DOHH2 (cell line): ENCODE measurements at regions not wholly inside any gene's neighbourhood (a gene's known extent, or its start where the extent isn't known, plus 50 kb on each side); places are given as distances from the start of the nearest gene placed in this dataset.
A peak's percentile ranks its signal among the peaks of the same experiment; 100 is the strongest.

Source experiments
- H3F3A ChIP-seq: fragments of 200-600 bp; sonication (generic), shearing (Covaris generic); 2 replicates; pipeline ENCODE4 v1.6.0; 2016; ENCODE audit warnings: antibody characterized with exemption, mild to moderate bottlenecking; ENCODE audit not compliant: control insufficient read depth, insufficient read depth
- H3K27ac ChIP-seq: fragments of 200-600 bp; sonication (generic); 2 replicates; pipeline ENCODE4 v1.5.1; 2014; ENCODE audit warnings: low read depth, mild to moderate bottlenecking, low read length, moderate library complexity
- H3K27me3 ChIP-seq: fragments of 200-600 bp; sonication (generic); 2 replicates; pipeline ENCODE4 v1.6.1; 2014; ENCODE audit warnings: mild to moderate bottlenecking, low read length, mixed read lengths; ENCODE audit not compliant: control insufficient read depth
- H3K36me3 ChIP-seq: fragments of 200-600 bp; sonication (generic); 2 replicates; pipeline ENCODE4 v1.6.1; 2014; ENCODE audit warnings: mild to moderate bottlenecking, low read length, moderate library complexity, mixed read lengths; ENCODE audit not compliant: control insufficient read depth
- H3K4me1 ChIP-seq: fragments of 200-600 bp; sonication (generic); 2 replicates; pipeline ENCODE4 v1.6.1; 2014; ENCODE audit warnings: mild to moderate bottlenecking, low read length, mixed read lengths; ENCODE audit not compliant: control insufficient read depth
- H3K4me2 ChIP-seq: fragments of 200-600 bp; sonication (generic); 2 replicates; pipeline ENCODE4 v1.6.0; 2014; ENCODE audit warnings: mild to moderate bottlenecking, low read length, moderate library complexity
- H3K4me3 ChIP-seq: fragments of 200-600 bp; sonication (generic); 2 replicates; pipeline ENCODE4 v1.5.1; 2014; ENCODE audit warnings: mild to moderate bottlenecking, low read length, mixed read lengths
- H3K79me2 ChIP-seq: fragments of 200-600 bp; sonication (generic); 2 replicates; pipeline ENCODE4 v1.6.1; 2014; ENCODE audit warnings: mild to moderate bottlenecking, low read length, mixed read lengths; ENCODE audit not compliant: control insufficient read depth
- H3K9me2 ChIP-seq: fragments of 200-600 bp; sonication (generic); replicated peaks from 2 replicates; pipeline ENCODE4 v1.6.1; 2014; ENCODE audit warnings: mild to moderate bottlenecking, low read length, mixed read lengths; ENCODE audit not compliant: control insufficient read depth
- H3K9me3 ChIP-seq: fragments of 200-600 bp; sonication (generic); 2 replicates; pipeline ENCODE4 v1.6.1; 2014; ENCODE audit warnings: antibody characterized with exemption, low read length, mixed read lengths; ENCODE audit not compliant: control insufficient read depth, insufficient read depth
- H4K20me1 ChIP-seq: fragments of 200-600 bp; sonication (generic); 2 replicates; pipeline ENCODE4 v1.6.0; 2014; ENCODE audit warnings: low read depth, mild to moderate bottlenecking, antibody characterized with exemption, low read length, moderate library complexity; ENCODE audit not compliant: control insufficient read depth, insufficient read depth
- EZH2phosphoT487 ChIP-seq: fragments of 200-600 bp; sonication (generic); IDR thresholded peaks from 2 replicates; pipeline ENCODE4 v1.6.1; 2017; ENCODE audit warnings: borderline replicate concordance, mild to moderate bottlenecking, antibody characterized with exemption, low read length, moderate library complexity, mixed read lengths
- TF ChIP-seq, protein P1 (sequence below): fragments of 200-600 bp; sonication (generic); IDR thresholded peaks from one replicate; pipeline ENCODE4 v1.5.1; 2014; ENCODE audit warnings: antibody characterized with exemption, mild to moderate bottlenecking, low read depth, low read length; ENCODE audit not compliant: poor library complexity, severe bottlenecking

DNA sequence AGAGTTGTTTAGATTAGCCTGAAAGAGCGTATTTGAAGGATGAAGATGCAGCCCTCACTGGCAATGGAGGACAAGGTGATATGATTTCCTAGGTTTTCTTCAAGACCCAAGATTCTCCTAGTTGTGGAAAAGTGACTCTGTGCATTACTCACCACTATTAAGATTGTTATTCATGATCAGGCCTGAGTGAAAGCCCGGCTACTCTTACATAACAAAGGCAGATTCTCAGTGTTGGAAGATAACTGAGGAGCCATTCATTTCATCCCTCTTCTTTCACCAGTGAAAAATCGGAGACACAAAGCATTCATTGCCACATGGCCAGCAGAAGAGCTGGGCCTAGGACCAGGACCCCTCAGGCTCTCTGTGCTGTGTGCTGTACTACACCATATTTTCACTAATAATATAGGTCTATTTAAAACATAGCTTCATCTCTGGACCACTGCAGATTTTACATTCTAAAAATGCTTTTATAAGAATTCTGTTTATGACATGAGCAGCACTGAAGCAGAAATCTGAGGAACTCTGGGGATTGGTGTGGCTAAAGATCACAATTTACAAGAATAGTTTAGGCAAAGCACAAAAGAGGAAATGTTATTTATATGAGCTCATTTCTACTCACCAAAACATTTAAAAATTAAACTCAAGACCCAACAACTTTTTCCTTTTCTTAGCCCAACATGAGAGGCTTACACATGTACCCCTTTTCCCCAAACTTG lies 181.9 kb upstream of the CCN2 start:
- peak overlapping the region; percentile 77 for H3K27ac ChIP-seq
- no peak for TF ChIP-seq EZH2phosphoT487
- TF ChIP-seq, protein P1, sequence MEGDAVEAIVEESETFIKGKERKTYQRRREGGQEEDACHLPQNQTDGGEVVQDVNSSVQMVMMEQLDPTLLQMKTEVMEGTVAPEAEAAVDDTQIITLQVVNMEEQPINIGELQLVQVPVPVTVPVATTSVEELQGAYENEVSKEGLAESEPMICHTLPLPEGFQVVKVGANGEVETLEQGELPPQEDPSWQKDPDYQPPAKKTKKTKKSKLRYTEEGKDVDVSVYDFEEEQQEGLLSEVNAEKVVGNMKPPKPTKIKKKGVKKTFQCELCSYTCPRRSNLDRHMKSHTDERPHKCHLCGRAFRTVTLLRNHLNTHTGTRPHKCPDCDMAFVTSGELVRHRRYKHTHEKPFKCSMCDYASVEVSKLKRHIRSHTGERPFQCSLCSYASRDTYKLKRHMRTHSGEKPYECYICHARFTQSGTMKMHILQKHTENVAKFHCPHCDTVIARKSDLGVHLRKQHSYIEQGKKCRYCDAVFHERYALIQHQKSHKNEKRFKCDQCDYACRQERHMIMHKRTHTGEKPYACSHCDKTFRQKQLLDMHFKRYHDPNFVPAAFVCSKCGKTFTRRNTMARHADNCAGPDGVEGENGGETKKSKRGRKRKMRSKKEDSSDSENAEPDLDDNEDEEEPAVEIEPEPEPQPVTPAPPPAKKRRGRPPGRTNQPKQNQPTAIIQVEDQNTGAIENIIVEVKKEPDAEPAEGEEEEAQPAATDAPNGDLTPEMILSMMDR, result no peak
- peak overlapping the region; percentile 43 for H3K4me2 ChIP-seq

DNA sequence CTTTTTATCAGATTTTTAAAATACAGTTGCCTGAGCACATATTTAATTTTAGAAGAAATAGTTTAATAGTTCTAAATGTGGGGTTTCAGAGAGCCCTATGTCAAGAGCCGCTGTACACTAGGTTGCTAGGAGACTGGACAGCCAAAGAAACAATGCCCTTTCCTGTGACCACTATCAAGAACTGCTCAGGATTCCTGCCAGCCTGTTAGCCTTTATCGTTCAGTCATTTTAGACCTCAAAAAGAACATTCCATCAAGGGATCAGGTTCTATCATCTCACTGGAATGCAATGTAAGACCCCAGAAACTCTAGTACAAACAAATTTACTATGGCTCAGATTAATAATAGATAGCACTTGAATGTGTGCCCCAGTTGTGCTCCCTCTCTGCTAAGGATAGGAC lies 181.2 kb upstream of the CCN2 start:
- peak overlapping the region; percentile 43 for H3K4me2 ChIP-seq
- peaks cover 14% of the 10 kb centered on the region for H3F3A ChIP-seq
- H4K20me1 ChIP-seq, result no peaks in the 10 kb centered on the region
- no peaks in the 10 kb centered on the region for H3K36me3 ChIP-seq
- TF ChIP-seq EZH2phosphoT487, result no peak
- TF ChIP-seq, protein P1, result no peak
- no peaks in the 10 kb centered on the region for H3K9me2 ChIP-seq
- peak overlapping the region; percentile 77 for H3K27ac ChIP-seq
- H3K4me3 ChIP-seq, result peak overlapping the region; percentile 46; the same call in 1 of the 2 replicates
- peaks cover 71% of the 10 kb centered on the region for H3K4me1 ChIP-seq
- no peaks in the 10 kb centered on the region for H3K79me2 ChIP-seq
- H3K9me3 ChIP-seq, result no peaks in the 10 kb centered on the region
- H3K27me3 ChIP-seq, result no peaks in the 10 kb centered on the region

More for the DNA sequence above, 181.9 kb upstream of the CCN2 start:
- no peaks in the 10 kb centered on the region for H3K9me3 ChIP-seq
- no peaks in the 10 kb centered on the region for H3K9me2 ChIP-seq
- H3K4me3 ChIP-seq, result peak overlapping the region; percentile 46
- H4K20me1 ChIP-seq, result no peaks in the 10 kb centered on the region
- peaks cover 14% of the 10 kb centered on the region for H3F3A ChIP-seq
- no peaks in the 10 kb centered on the region for H3K36me3 ChIP-seq
- H3K79me2 ChIP-seq, result no peaks in the 10 kb centered on the region
- peaks cover 77% of the 10 kb centered on the region for H3K4me1 ChIP-seq
- no peaks in the 10 kb centered on the region for H3K27me3 ChIP-seq

DNA sequence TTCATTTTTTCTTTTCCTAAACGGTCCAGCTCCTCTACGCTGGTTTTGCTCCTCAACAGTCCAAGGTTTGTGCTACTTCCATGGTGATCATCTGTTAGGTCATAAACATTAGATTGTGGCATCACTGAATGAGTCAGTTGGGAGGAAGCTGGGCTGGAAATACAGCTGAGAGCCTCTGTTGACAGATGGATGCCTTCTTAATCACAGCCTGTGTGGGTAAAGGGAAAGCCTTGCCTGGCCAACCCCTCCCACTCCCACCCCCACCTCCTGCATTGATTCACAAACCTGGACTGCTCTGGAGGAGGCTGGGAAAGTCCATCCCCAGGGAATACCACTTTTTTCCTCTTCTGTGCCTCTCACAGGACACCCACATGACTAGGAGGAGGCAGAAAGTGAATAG lies 180.6 kb upstream of the CCN2 start:
- TF ChIP-seq, protein P1, result no peak
- no peak for TF ChIP-seq EZH2phosphoT487
- Histone ChIP-seq H3K9me2 (no peaks in the 10 kb centered on the region), H3K79me2 (no peaks in the 10 kb centered on the region), H3K9me3 (no peaks in the 10 kb centered on the region), H3K4me3 (peak overlapping the region; percentile 11; the same call in 1 of the 2 replicates), H3K36me3 (no peaks in the 10 kb centered on the region), H3K4me2 (peak overlapping the region; percentile 25), H3K27ac (no peak overlapping the region), H4K20me1 (no peaks in the 10 kb centered on the region), H3K27me3 (no peaks in the 10 kb centered on the region), H3F3A (peaks cover 9% of the 10 kb centered on the region), H3K4me1 (peaks cover 64% of the 10 kb centered on the region)
